Keratinocyte (primary cell): ENCODE measurements at regions not wholly inside any gene's neighbourhood (a gene's known extent, or its start where the extent isn't known, plus 50 kb on each side); places are given as distances from the start of the nearest gene placed in this dataset.

Source experiments
- DNase-seq: peaks from one replicate; pipeline ENCODE4 v3.0.0-alpha.2; 2011; ENCODE audit warnings: low read depth, missing footprints, low spot score
- FAIRE-seq: peaks from 2 replicates; lab custom pipeline; 2011; peaks lifted over from hg19 to GRCh38; lab: Jason Lieb, UNC
- H2AFZ ChIP-seq: 2 replicates; pipeline ENCODE4 v1.6.0; 2012; ENCODE audit warnings: low read length, control low read depth, inconsistent platforms; ENCODE audit not compliant: control insufficient read depth
- H3K27ac ChIP-seq: 2 replicates; pipeline ENCODE4 v1.5.1; 2011; ENCODE audit warnings: low read length; ENCODE audit not compliant: control insufficient read depth, insufficient read depth
- H3K27me3 ChIP-seq: 3 replicates; pipeline ENCODE4 v1.6.0; 2011; ENCODE audit warnings: low read length; ENCODE audit not compliant: control insufficient read depth, insufficient read depth; ENCODE audit errors: extremely low read depth
- H3K36me3 ChIP-seq, 2 experiments: 2 replicates in 1 of 2; 3 replicates in 1 of 2; pipeline ENCODE4 v1.5.1; 2011; ENCODE audit warnings: low read length in 2 of 2, mild to moderate bottlenecking in 1 of 2; ENCODE audit not compliant: control insufficient read depth in 2 of 2, insufficient read depth in 2 of 2; ENCODE audit errors: extremely low read depth in 1 of 2
- H3K4me1 ChIP-seq: 3 replicates; pipeline ENCODE4 v1.5.1; 2011; ENCODE audit warnings: low read length; ENCODE audit not compliant: control insufficient read depth, insufficient read depth; ENCODE audit errors: extremely low read depth
- H3K4me2 ChIP-seq: 3 replicates; pipeline ENCODE4 v1.6.0; 2011; ENCODE audit warnings: low read depth, low read length; ENCODE audit not compliant: control insufficient read depth, insufficient read depth; ENCODE audit errors: extremely low read depth
- H3K4me3 ChIP-seq, 3 experiments: fragments of 200-600 bp in 1 of 3; sonication (generic) in 1 of 3; 2 replicates in 2 of 3; 3 replicates in 1 of 3; pipeline ENCODE4 v1.5.1; 2011 to 2016; ENCODE audit warnings: low read length in 3 of 3, mild to moderate bottlenecking in 3 of 3, control low read depth in 2 of 3, inconsistent platforms in 1 of 3, low read depth in 1 of 3, mixed read lengths in 1 of 3, mixed run types in 1 of 3, moderate library complexity in 1 of 3; ENCODE audit not compliant: control insufficient read depth in 2 of 3, insufficient read depth in 2 of 3; ENCODE audit errors: extremely low read depth in 1 of 3
- H3K79me2 ChIP-seq: 2 replicates; pipeline ENCODE4 v1.6.0; 2012; ENCODE audit warnings: low read length; ENCODE audit not compliant: control insufficient read depth, insufficient read depth
- H3K9ac ChIP-seq: 3 replicates; pipeline ENCODE4 v1.6.0; 2011; ENCODE audit warnings: low read length; ENCODE audit not compliant: control insufficient read depth, insufficient read depth; ENCODE audit errors: extremely low read depth
- H3K9me1 ChIP-seq: 3 replicates; pipeline ENCODE4 v1.6.0; 2011; ENCODE audit warnings: low read length; ENCODE audit not compliant: control insufficient read depth, insufficient read depth; ENCODE audit errors: extremely low read depth
- H3K9me3 ChIP-seq: 2 replicates; pipeline ENCODE4 v1.5.1; 2012; ENCODE audit warnings: low read depth, low read length; ENCODE audit not compliant: control insufficient read depth
- H4K20me1 ChIP-seq: 3 replicates; pipeline ENCODE4 v1.6.0; 2011; ENCODE audit warnings: low read length; ENCODE audit not compliant: control insufficient read depth, insufficient read depth; ENCODE audit errors: extremely low read depth
- EZH2 ChIP-seq: IDR thresholded peaks from one replicate; pipeline ENCODE4 v1.6.1; 2012; ENCODE audit warnings: inconsistent platforms, mild to moderate bottlenecking, low read length, moderate library complexity
- dilution Hi-C: fragments of 300-500 bp; cut with MboI; formaldehyde crosslinking; loops from one replicate; pipeline ENCODE4 v1.7.0; 2020; ENCODE audit warnings: low sequenced_read_pairs; ENCODE audit not compliant: extremely low pct_ligation_motif_present
- TF ChIP-seq, protein P1 (sequence below), 3 experiments: IDR thresholded peaks in 1 of 3; conservative IDR thresholded peaks in 1 of 3; optimal IDR thresholded peaks in 1 of 3; 2 replicates in 2 of 3; 3 replicates in 1 of 3; pipeline versions ENCODE3 to v1.5.1; 2011; ENCODE audit warnings: low read length in 3 of 3, mild to moderate bottlenecking in 3 of 3, moderate library complexity in 2 of 3, control low read depth in 1 of 3, inconsistent platforms in 1 of 3; ENCODE audit not compliant: insufficient read depth in 2 of 3; ENCODE audit errors: extremely low read depth in 1 of 3

- no peak overlapping the region for H3K4me3 ChIP-seq
- H3K36me3 ChIP-seq = no peaks in the 10 kb centered on the region
- no peak overlapping the region for H3K4me2 ChIP-seq
- no peaks in the 10 kb centered on the region for H3K27me3 ChIP-seq
- no peak overlapping the region for H3K27ac ChIP-seq
- H4K20me1 ChIP-seq = no peaks in the 10 kb centered on the region
- H2AFZ ChIP-seq = no peak overlapping the region
- H3K9me1 ChIP-seq = no peaks in the 10 kb centered on the region
- peaks cover 4% of the 10 kb centered on the region for H3K4me1 ChIP-seq
- TF ChIP-seq, protein P1, sequence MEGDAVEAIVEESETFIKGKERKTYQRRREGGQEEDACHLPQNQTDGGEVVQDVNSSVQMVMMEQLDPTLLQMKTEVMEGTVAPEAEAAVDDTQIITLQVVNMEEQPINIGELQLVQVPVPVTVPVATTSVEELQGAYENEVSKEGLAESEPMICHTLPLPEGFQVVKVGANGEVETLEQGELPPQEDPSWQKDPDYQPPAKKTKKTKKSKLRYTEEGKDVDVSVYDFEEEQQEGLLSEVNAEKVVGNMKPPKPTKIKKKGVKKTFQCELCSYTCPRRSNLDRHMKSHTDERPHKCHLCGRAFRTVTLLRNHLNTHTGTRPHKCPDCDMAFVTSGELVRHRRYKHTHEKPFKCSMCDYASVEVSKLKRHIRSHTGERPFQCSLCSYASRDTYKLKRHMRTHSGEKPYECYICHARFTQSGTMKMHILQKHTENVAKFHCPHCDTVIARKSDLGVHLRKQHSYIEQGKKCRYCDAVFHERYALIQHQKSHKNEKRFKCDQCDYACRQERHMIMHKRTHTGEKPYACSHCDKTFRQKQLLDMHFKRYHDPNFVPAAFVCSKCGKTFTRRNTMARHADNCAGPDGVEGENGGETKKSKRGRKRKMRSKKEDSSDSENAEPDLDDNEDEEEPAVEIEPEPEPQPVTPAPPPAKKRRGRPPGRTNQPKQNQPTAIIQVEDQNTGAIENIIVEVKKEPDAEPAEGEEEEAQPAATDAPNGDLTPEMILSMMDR (optimal IDR thresholded peaks at IDR 0.05 in 1 of 3, IDR thresholded peaks at IDR 0.05 in 1 of 3, conservative IDR thresholded peaks at IDR 0.05 in 1 of 3; ENCODE audit: extremely low read depth in 1 of 3, insufficient read depth in 2 of 3, low read length in 3 of 3) = no peak
- TF ChIP-seq EZH2 = no peak
- dilution Hi-C loops = no loop called here
- FAIRE-seq = no peak
- DNase-seq = no peak
- no peaks in the 10 kb centered on the region for H3K79me2 ChIP-seq
- no peak overlapping the region for H3K9ac ChIP-seq
- H3K9me3 ChIP-seq = no peaks in the 10 kb centered on the region
Measured at GRCh38 chr2:220935789-220936321, 636.2 kb downstream of the EPHA4 start.

GRCh38 chr2:220936641-220937197, 635.4 kb downstream of the EPHA4 start:
- DNase-seq (no peak), FAIRE-seq (no peak)
- Histone ChIP-seq H2AFZ (no peak overlapping the region), H3K27ac (no peak overlapping the region), H3K27me3 (no peaks in the 10 kb centered on the region), H3K4me2 (no peak overlapping the region), H3K4me1 (peaks cover 4% of the 10 kb centered on the region), H3K36me3 (no peaks in the 10 kb centered on the region), H3K79me2 (no peaks in the 10 kb centered on the region), H4K20me1 (no peaks in the 10 kb centered on the region), H3K9me3 (no peaks in the 10 kb centered on the region), H3K9ac (no peak overlapping the region), H3K4me3 (no peak overlapping the region), H3K9me1 (no peaks in the 10 kb centered on the region)
- dilution Hi-C loops = no loop called here
- TF ChIP-seq, protein P1 (optimal IDR thresholded peaks at IDR 0.05 in 1 of 3, IDR thresholded peaks at IDR 0.05 in 1 of 3, conservative IDR thresholded peaks at IDR 0.05 in 1 of 3; ENCODE audit: extremely low read depth in 1 of 3, insufficient read depth in 2 of 3, low read length in 3 of 3) = no peak
- TF ChIP-seq EZH2 = no peak
